ENCODE measurements at regions not wholly inside any gene's neighbourhood (a gene's known extent, or its start where the extent isn't known, plus 50 kb on each side); places are given as distances from the start of the nearest gene placed in this dataset.

DNA sequence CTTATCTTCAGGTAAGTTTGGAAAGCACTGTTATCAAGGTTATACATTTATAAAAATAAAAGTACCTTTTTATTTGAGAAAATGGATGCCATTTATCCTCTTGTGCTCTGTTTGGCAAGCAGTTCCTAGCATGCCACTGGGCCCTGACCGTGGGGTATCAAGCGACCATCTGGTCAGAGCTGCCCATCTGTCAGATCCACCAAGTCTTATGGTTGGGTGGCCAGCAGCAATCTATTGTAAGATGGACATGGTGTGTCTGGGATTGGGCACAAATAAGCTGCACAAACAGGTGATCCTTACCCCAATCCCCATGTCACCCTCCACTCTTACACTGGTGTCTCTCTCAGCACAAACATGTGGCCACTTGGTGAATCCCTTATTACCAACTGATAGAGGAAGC, 178.5 kb downstream of the DLEU7 start:
- TF ChIP-seq, protein P1, sequence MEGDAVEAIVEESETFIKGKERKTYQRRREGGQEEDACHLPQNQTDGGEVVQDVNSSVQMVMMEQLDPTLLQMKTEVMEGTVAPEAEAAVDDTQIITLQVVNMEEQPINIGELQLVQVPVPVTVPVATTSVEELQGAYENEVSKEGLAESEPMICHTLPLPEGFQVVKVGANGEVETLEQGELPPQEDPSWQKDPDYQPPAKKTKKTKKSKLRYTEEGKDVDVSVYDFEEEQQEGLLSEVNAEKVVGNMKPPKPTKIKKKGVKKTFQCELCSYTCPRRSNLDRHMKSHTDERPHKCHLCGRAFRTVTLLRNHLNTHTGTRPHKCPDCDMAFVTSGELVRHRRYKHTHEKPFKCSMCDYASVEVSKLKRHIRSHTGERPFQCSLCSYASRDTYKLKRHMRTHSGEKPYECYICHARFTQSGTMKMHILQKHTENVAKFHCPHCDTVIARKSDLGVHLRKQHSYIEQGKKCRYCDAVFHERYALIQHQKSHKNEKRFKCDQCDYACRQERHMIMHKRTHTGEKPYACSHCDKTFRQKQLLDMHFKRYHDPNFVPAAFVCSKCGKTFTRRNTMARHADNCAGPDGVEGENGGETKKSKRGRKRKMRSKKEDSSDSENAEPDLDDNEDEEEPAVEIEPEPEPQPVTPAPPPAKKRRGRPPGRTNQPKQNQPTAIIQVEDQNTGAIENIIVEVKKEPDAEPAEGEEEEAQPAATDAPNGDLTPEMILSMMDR (IDR thresholded peaks at IDR 0.05): no peak
- TF ChIP-seq ZFX (IDR thresholded peaks at IDR 0.05; ENCODE audit: borderline replicate concordance): no peak
- no peak overlapping the region for H3K27ac ChIP-seq

DNA sequence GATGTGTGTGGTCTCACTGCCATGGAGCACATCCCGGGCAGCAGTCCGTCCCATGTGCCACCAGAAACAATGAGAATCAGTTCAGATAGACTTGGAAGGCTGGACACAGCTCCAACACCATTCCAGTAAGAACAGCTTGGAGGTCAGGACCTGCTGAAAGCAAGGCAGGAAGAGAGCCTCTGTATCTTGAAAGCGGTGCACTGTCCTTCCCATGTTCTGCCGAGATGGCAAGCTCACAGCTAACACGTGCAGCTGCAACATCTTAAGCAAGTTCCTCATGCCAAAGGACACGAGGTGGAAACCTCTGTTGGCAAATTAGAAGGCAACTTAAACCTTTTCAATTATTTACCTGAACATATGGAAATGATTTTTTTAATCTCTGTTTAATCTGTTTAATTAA, 175.4 kb downstream of the DLEU7 start:
- no peak overlapping the region for H3K27ac ChIP-seq
- TF ChIP-seq, protein P1 (IDR thresholded peaks at IDR 0.05): no peak
- TF ChIP-seq ZFX (IDR thresholded peaks at IDR 0.05; ENCODE audit: borderline replicate concordance): no peak

DNA sequence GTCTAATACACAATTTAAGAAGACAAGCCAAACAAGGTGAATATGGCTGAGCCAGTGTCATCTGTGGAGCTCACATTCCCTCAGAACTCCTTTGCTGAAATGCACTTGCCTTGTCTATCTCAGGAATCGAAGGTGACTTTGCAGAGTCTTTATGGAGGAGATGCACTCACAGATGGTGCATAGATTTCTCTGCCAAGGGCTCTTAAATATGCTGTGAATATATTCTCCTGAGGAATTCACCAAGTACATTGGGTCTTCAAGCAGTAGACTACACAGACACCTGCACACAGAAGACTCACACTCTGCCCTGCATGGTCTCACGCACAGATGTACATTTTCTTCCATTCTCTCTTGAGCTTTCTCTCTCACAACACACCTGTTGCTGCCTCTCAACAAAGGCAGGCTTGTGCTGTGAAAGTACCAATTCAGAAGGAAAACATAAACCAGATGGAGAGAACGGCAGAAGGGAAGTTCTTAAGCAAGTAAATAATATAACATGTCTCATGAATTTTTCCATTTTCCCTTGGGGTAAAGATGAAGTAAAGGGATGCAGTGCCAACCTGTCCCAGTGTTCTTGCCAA, 174.7 kb downstream of the DLEU7 start:
- TF ChIP-seq, protein P1 (IDR thresholded peaks at IDR 0.05): no peak
- H3K27ac ChIP-seq: no peak overlapping the region

DNA sequence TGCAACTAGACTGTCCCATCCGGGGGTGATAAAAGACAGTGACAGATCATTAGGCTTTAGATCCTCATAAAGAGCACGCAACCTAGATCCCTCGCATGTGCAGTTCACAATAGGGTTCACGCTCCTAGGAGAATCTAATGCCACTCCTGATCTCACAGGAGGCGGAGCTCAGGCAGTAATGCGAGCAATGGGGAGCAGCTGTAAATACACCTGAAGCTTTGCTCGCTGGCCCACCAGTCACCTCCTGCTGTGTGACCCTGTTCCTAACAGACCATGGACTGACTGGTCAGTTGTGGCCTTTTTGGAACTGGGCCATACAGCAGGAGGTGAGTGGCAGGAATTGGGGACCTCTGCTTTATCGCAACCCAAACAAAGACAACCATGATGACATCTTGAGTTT, 173.2 kb downstream of the DLEU7 start:
- no peak overlapping the region for H3K27ac ChIP-seq
- TF ChIP-seq ZFX (IDR thresholded peaks at IDR 0.05; ENCODE audit: borderline replicate concordance): no peak
- TF ChIP-seq, protein P1 (IDR thresholded peaks at IDR 0.05): no peak

DNA sequence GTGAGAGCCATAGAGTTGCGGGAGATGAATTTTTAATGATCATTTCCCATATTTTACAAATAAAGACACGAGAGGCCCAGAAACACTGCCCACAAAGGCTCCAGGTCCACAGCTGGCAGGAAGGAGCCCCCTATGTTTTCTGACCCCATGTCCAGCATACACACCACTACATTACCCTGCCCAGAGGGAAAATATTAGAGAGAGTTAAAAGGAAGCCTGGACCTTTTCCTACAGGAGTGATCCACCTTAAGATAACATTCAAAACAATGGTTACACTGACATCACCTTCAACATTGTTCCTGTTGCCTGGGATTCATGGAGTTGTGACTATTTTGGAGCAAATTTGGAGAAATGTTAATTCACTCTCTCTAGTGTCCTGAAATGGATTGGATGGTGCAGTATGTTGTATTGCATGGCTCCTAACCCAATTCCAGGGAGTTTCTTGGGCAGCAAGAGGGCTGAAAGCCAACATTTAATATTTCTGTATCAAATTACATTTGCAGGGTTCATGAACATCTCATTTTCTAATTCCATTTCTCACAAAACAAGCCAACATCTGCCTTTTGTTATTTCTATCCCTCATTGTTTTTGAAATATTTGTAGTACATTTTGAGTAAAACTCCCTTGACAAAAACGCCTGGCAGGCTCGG, 172.5 kb downstream of the DLEU7 start:
- TF ChIP-seq, protein P1 (IDR thresholded peaks at IDR 0.05): no peak
- no peak for TF ChIP-seq ZFX (IDR thresholded peaks at IDR 0.05; ENCODE audit: borderline replicate concordance)
- H3K27ac ChIP-seq: no peak overlapping the region

DNA sequence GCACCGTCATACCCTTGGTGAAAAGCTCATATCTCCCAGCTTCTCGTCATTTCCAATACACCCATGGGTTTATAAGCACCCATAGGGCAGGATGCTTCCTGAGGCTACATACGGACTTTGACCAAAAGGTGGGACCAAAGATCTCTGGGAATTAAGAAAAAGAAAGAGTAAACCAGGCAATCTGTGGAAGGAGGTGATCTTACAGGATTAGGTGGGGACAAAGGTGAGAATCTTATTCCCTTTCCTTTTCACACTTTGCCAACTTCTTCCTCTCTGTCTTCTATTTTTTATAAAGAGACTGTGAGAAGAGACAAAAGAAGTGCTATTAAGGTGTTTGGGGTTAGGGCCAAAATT, 172.0 kb downstream of the DLEU7 start:
- TF ChIP-seq, protein P1 (IDR thresholded peaks at IDR 0.05): no peak
- TF ChIP-seq ZFX (IDR thresholded peaks at IDR 0.05; ENCODE audit: borderline replicate concordance): no peak
- no peak overlapping the region for H3K27ac ChIP-seq

DNA sequence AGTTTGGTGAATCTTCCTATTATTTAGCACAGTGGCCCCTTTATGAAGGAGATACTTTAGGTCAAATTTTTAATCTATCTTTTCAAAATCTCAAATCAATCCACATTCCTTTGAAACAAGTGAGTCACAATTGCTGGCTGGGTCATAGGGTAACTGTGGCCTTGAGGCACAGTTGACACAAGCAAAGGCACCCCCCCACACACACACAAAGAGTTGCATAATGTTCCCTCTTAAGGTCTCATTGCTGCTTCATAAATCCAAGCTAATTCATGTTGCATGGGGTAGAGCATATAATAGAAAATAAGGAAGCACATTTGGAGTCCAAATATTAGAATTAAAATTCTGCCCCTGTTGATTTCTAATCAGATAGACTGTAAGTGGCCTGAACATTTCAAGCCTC, 171.5 kb downstream of the DLEU7 start:
- no peak for TF ChIP-seq ZFX (IDR thresholded peaks at IDR 0.05; ENCODE audit: borderline replicate concordance)
- TF ChIP-seq, protein P1 (IDR thresholded peaks at IDR 0.05): no peak
- H3K27ac ChIP-seq: no peak overlapping the region
